HCT116 (cell line): ENCODE measurements at regions not wholly inside any gene's neighbourhood (a gene's known extent, or its start where the extent isn't known, plus 50 kb on each side); places are given as distances from the start of the nearest gene placed in this dataset.

ENCODE experiments used
- ATAC-seq: fragments of 200-7000 bp; cut with Tn5 transposase; 2 replicates; pipeline ENCODE4 v1.9.1; 2020; ENCODE audit warnings: mild to moderate bottlenecking, moderate library complexity
- BruUV-seq: library from RNA; stranded (reverse); fragments of 400-500 nt; replicated peaks from 2 replicates; lab custom pipeline; 2021; lab: Mats Ljungman, UMichigan
- CTCF ChIA-PET: fragments of 300-600 bp; sonication (Branson Sonifier 250); formaldehyde crosslinking; loops from one replicate; lab custom pipeline; 2021; ENCODE audit warnings: antibody characterized with exemption; lab: Charles Lee
- POLR2A ChIA-PET: fragments of 300-600, 350-600 bp; sonication (Branson Sonifier 250); formaldehyde crosslinking; loops from one replicate; lab custom pipeline; 2021; ENCODE audit warnings: antibody characterized with exemption; lab: Charles Lee
- RAD21 ChIA-PET, 2 experiments: fragments of 300-600 bp; sonication (Branson Sonifier 250); formaldehyde crosslinking; loops; one replicate each; lab custom pipeline; 2023; ENCODE audit warnings: low total read pairs in 2 of 2; ENCODE audit not compliant: uncharacterized antibody in 2 of 2, unreplicated experiment in 2 of 2, low non-redundant PET in 1 of 2; lab: Charles Lee
- DNase-seq: peaks from one replicate; pipeline ENCODE4 v3.0.0-alpha.2; 2010; ENCODE audit warnings: low read depth, low spot score
- H2AFZ ChIP-seq: fragments of 200-600 bp; shearing (Covaris generic), sonication (generic); 2 replicates; pipeline ENCODE4 v1.6.1; 2017; ENCODE audit warnings: low read depth, mixed run types, mixed read lengths, antibody characterized with exemption, low read length; ENCODE audit not compliant: poor library complexity, severe bottlenecking
- H3K27ac ChIP-seq: 2 replicates; pipeline ENCODE4 v1.5.1; 2012; ENCODE audit warnings: low read depth, low read length
- H3K27me3 ChIP-seq: fragments of 200-600 bp; sonication (generic); 2 replicates; pipeline ENCODE4 v1.6.1; 2016; ENCODE audit warnings: mixed run types, low read length, mixed read lengths; ENCODE audit not compliant: insufficient read depth
- H3K36me3 ChIP-seq, 2 experiments: fragments of 200-500 bp in 1 of 2; fragments of 200-600 bp in 1 of 2; sonication (Bioruptor generic) in 1 of 2; sonication (generic) in 1 of 2; 2 replicates each; pipeline versions ENCODE4 v1.5.1 to v1.6.1; 2014 to 2016; ENCODE audit warnings: low read length in 2 of 2, inconsistent platforms in 1 of 2, mixed read lengths in 1 of 2, mixed run types in 1 of 2; ENCODE audit not compliant: insufficient read depth in 2 of 2, control insufficient read depth in 1 of 2
- H3K4me1 ChIP-seq, 2 experiments: fragments of 200-600 bp in 1 of 2; sonication (generic) in 1 of 2; 2 replicates each; pipeline versions ENCODE4 v1.5.1 to v1.6.1; 2012 to 2017; ENCODE audit warnings: low read length in 2 of 2, inconsistent platforms in 1 of 2, mild to moderate bottlenecking in 1 of 2, mixed read lengths in 1 of 2, mixed run types in 1 of 2, moderate library complexity in 1 of 2; ENCODE audit not compliant: insufficient read depth in 2 of 2, control insufficient read depth in 1 of 2
- H3K4me2 ChIP-seq: fragments of 200-600 bp; sonication (generic); 2 replicates; pipeline ENCODE4 v1.6.1; 2017; ENCODE audit warnings: mixed run types, low read length, mixed read lengths
- H3K4me3 ChIP-seq, 2 experiments: fragments of 200-600 bp in 1 of 2; sonication (generic) in 1 of 2; replicated peaks in 1 of 2; 2 replicates each; pipeline ENCODE4 v1.5.1; 2011 to 2016; ENCODE audit warnings: low read length in 2 of 2, control low read depth in 1 of 2, low read depth in 1 of 2, mild to moderate bottlenecking in 1 of 2, mixed read lengths in 1 of 2, mixed run types in 1 of 2
- H3K79me2 ChIP-seq: fragments of 200-600 bp; sonication (generic); 2 replicates; pipeline ENCODE4 v1.6.1; 2017; ENCODE audit warnings: mild to moderate bottlenecking, mixed run types, low read length, moderate library complexity, mixed read lengths; ENCODE audit not compliant: insufficient read depth
- H3K9ac ChIP-seq: fragments of 200-600 bp; sonication (generic); 2 replicates; pipeline ENCODE4 v1.6.1; 2016; ENCODE audit warnings: low read length, mixed read lengths
- H3K9me2 ChIP-seq: fragments of 200-600 bp; sonication (generic), shearing (Covaris generic); 2 replicates; pipeline ENCODE4 v1.6.1; 2017; ENCODE audit warnings: mixed run types, mild to moderate bottlenecking, moderate library complexity; ENCODE audit not compliant: insufficient read depth
- H3K9me3 ChIP-seq, 2 experiments: fragments of 200-500 bp in 1 of 2; fragments of 200-600 bp in 1 of 2; sonication (Bioruptor generic) in 1 of 2; sonication (generic) in 1 of 2; 2 replicates each; pipeline ENCODE4 v1.6.1; 2014 to 2017; ENCODE audit warnings: low read length in 2 of 2, mixed read lengths in 2 of 2, inconsistent platforms in 1 of 2, low read depth in 1 of 2, mild to moderate bottlenecking in 1 of 2, mixed run types in 1 of 2, moderate library complexity in 1 of 2; ENCODE audit not compliant: control insufficient read depth in 1 of 2, insufficient read depth in 1 of 2
- H4K20me1 ChIP-seq: fragments of 200-600 bp; sonication (generic), shearing (Covaris generic); 2 replicates; pipeline ENCODE4 v1.6.1; 2017; ENCODE audit warnings: mixed run types, mild to moderate bottlenecking, moderate library complexity; ENCODE audit not compliant: insufficient read depth
- ATF3 ChIP-seq: IDR thresholded peaks from 2 replicates; pipeline ENCODE4 v1.6.1; 2012
- CEBPB ChIP-seq: IDR thresholded peaks from 2 replicates; pipeline ENCODE4 v1.6.1; 2012; ENCODE audit warnings: low read depth
- CTCF ChIP-seq, 3 experiments: fragments of 200-600 bp in 1 of 3; sonication (generic) in 1 of 3; IDR thresholded peaks in 2 of 3; conservative IDR thresholded peaks in 1 of 3; 2 replicates each; pipeline ENCODE4 v1.5.1; 2012 to 2017; ENCODE audit warnings: low read depth in 2 of 3, low read length in 2 of 3, antibody characterized with exemption in 1 of 3, borderline replicate concordance in 1 of 3, control low read depth in 1 of 3, mild to moderate bottlenecking in 1 of 3, mixed read lengths in 1 of 3, mixed run types in 1 of 3, moderate library complexity in 1 of 3; ENCODE audit not compliant: insufficient read depth in 1 of 3
- ELF1 ChIP-seq: IDR thresholded peaks from 2 replicates; pipeline ENCODE4 v1.6.1; 2012; ENCODE audit warnings: low read depth, borderline replicate concordance
- EZH2phosphoT487 ChIP-seq: fragments of 200-600 bp; IDR thresholded peaks from 2 replicates; pipeline ENCODE4 v1.6.1; 2018; ENCODE audit warnings: antibody characterized with exemption, borderline replicate concordance
- FOSL1 ChIP-seq: IDR thresholded peaks from 2 replicates; pipeline ENCODE4 v1.6.1; 2012; ENCODE audit warnings: low read depth
- MAX ChIP-seq: IDR thresholded peaks from 2 replicates; pipeline ENCODE4 v1.6.1; 2012
- SIN3A ChIP-seq: IDR thresholded peaks from 2 replicates; pipeline ENCODE4 v1.6.1; 2012; ENCODE audit warnings: low read depth
- SRF ChIP-seq: IDR thresholded peaks from 2 replicates; pipeline ENCODE4 v1.6.1; 2012; ENCODE audit warnings: low read depth
- TCF7L2 ChIP-seq: IDR thresholded peaks from 2 replicates; pipeline ENCODE4 v1.7.0; 2011; ENCODE audit warnings: borderline replicate concordance, inconsistent platforms; ENCODE audit not compliant: insufficient read depth, insufficient read length; ENCODE audit errors: extremely low read depth
- ZFX ChIP-seq: fragments of 450-650 bp; IDR thresholded peaks from 2 replicates; pipeline ENCODE4 v1.6.1; 2017
- intact Hi-C: fragments of 100-400 bp; cut with micrococcal nuclease; formaldehyde crosslinking; loops from 2 replicates; pipeline ENCODE4 v1.10.0; 2022

- ChIA-PET RAD21 (no interaction called here), CTCF (no interaction called here), POLR2A (no interaction called here)
- no TSS peak for BruUV-seq
- DNase-seq: no peak
- H2AFZ ChIP-seq: no peak overlapping the region
- H3K4me1 ChIP-seq: no peaks in the 10 kb centered on the region
- no peak for ATAC-seq
- TF ChIP-seq CEBPB (no peak), ZFX (no peak), SIN3A (no peak), SRF (no peak)
- no peaks in the 10 kb centered on the region for H3K9me3 ChIP-seq
- intact Hi-C loops: no loop called here
- no peaks in the 10 kb centered on the region for H3K27me3 ChIP-seq
- H3K4me2 ChIP-seq: no peak overlapping the region
- H3K79me2 ChIP-seq: no peaks in the 10 kb centered on the region
- no peaks in the 10 kb centered on the region for H4K20me1 ChIP-seq
- no peak overlapping the region for H3K9ac ChIP-seq
- H3K4me3 ChIP-seq: no peak overlapping the region
- H3K36me3 ChIP-seq: no peaks in the 10 kb centered on the region
- no peak overlapping the region for H3K27ac ChIP-seq
- no peaks in the 10 kb centered on the region for H3K9me2 ChIP-seq
Measured at GRCh38 chrX:145673841-145674240, 143.8 kb upstream of the SLITRK2 start.

GRCh38 chrX:145677109-145677817 lies 140.4 kb upstream of the SLITRK2 start:
- no peak for ATAC-seq
- Histone ChIP-seq H3K27me3 (no peaks in the 10 kb centered on the region), H3K4me1 (no peaks in the 10 kb centered on the region), H3K4me3 (no peak overlapping the region), H3K9me2 (no peaks in the 10 kb centered on the region), H3K27ac (no peak overlapping the region), H4K20me1 (no peaks in the 10 kb centered on the region), H3K9ac (no peak overlapping the region), H3K79me2 (no peaks in the 10 kb centered on the region), H3K4me2 (no peak overlapping the region), H3K36me3 (no peaks in the 10 kb centered on the region), H2AFZ (no peak overlapping the region), H3K9me3 (no peaks in the 10 kb centered on the region)
- DNase-seq: no peak
- POLR2A ChIA-PET: no interaction called here
- intact Hi-C loops: no loop called here
- CTCF ChIA-PET: no interaction called here
- RAD21 ChIA-PET: no interaction called here
- no peak for TF ChIP-seq CTCF (IDR thresholded peaks at IDR 0.05 in 2 of 3, conservative IDR thresholded peaks at IDR 0.05 in 1 of 3; ENCODE audit: borderline replicate concordance in 1 of 3, insufficient read depth in 1 of 3, low read depth in 2 of 3, low read length in 2 of 3)
- no peak for TF ChIP-seq SRF
- no peak for TF ChIP-seq SIN3A
- no peak for TF ChIP-seq FOSL1
- TF ChIP-seq TCF7L2: no peak
- TF ChIP-seq CEBPB: no peak
- TF ChIP-seq MAX: no peak
- no peak for TF ChIP-seq ELF1
- no peak for TF ChIP-seq ATF3
- no peak for TF ChIP-seq EZH2phosphoT487
- BruUV-seq: no TSS peak
